Urothelium cell line (cell line): ENCODE measurements at regions not wholly inside any gene's neighbourhood (a gene's known extent, or its start where the extent isn't known, plus 50 kb on each side); places are given as distances from the start of the nearest gene placed in this dataset.
"Not testable (repeated sequence)": the region's sequence is repeated elsewhere in the genome, so short reads cannot be mapped to it uniquely, and the experiment has no call there.

ENCODE experiments used
- DNase-seq: peaks from one replicate; pipeline ENCODE4 v3.0.0; 2011; ENCODE audit warnings: low spot score, mixed read lengths
- FAIRE-seq: peaks from 2 replicates; lab custom pipeline; 2011; peaks lifted over from hg19 to GRCh38; lab: Jason Lieb, UNC

DNA sequence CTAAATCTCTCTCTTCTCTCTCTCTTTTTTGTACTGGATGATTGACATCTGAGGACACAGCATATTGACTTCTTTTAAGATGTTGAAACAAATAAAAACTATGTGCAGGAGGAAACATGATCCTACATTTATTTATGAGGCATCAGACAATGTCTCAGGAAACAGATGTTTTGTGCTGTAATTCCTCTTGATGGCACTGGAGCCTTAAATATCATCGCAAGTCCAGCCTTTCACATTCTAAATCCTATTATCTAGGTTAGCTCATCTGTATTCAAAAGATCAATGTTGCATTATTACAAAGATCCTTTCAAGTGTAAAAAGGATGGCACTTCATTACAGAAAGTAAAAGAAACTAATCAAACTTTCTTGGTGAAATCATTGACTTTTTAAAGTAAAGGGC is 63.9 kb downstream of the MAT2B start:
- no peak for DNase-seq
- no peak for FAIRE-seq

DNA sequence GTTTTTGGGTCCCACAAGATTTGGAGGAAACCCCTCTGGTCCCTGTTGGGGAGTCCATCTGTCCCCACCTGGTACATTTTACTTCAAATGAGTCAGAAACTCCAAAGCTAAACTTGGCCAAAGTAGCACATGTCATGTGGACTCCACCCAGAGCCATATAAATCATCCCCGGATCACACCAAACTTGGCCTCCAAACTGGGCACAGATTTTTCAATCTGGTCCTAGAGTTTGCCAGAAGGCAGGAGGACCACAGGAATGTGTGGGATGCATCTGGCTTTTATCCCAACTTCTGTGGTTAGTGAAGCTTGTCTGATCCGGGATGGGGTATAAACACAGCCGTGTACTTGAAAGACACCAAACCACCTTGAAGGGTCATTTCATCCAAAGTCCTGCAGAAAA is 66.3 kb downstream of the MAT2B start:
- FAIRE-seq (peak; percentile 81), DNase-seq (peak; percentile 82)

DNA sequence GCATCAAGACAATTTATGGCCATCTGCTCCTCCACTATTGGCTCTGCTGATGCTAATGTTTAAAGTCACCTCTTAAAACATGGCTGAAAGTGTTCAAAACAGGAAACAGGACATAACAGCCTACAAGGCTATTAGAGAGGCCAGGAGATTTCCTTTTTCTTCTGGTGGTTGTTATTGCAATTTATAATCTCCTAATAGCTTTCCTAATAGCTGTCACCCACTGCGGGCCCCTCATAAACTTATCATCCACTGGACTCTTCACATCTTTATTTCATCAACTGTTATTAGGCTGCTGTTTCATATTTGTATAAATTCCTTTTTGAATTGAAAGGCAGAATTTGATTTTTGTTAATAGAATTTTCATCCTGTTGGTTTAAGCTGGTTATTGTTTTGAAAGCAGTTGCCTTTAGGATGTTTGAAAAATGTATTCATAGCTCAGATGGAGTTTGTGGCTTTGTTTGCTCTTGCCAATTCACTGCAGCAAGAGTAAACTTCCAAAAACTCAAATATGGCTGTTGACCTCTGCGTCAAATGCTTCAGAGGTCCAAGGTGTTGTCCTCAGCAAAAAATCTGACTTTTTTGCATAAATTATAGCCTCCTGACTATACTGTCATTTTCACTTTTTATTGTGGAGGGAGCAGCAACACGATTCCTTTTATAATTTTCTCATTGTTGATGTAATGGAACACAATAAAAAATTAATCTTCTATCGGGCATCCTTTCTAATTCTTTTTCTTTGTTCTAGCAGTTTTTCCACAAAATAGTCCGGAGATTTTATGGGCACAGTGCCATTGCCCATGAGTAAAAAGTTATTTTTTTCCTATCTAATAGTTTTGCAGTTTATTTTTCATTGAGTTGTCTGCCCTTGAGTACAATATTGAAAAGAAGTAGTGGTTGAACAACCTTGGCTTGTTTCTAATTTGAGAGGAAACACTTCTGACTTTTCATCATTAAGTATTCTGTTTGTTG is 69.3 kb downstream of the MAT2B start:
- FAIRE-seq (no peak), DNase-seq (no peak)

DNA sequence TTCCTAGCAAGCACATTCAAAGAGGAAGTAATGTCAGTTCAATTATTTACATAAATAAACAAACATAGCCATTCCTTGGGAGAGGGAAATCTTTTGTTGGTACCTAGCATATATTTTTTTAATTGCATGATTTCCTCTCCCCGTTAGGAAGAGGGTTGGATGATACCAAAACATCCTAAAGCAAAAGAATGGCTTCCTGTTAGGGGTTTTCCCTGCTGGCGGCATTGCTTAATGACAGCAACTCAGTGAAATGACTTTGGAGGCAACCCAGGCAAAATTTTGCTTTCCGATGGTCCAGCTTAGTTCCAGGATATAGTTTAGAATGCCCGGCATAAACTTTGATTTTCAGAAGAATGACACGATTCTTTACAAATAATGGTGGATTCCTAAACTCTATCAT is 73.2 kb downstream of the MAT2B start:
- DNase-seq (no peak), FAIRE-seq (no peak)

GRCh38 chr5:163579729-163580128 is 74.3 kb downstream of the MAT2B start:
- FAIRE-seq, result no peak

DNA sequence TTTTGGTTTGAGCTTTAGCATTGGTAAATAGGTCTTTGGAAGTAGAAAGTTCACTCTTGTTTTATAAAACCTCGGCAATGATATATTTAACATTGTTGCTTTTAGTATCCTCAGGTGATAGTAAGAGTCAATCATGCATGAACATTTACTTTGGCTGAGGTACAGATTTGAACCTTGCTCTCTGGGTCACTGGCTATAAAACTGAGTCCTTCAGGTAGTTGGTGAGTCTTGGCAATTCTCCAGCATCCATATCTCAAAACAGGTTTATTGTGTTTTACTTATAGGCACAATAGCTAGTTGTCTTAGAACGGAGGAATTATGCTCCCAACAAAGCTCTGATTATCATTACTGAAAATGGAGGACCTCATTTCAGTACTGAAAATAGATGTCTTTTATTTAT is 75.1 kb downstream of the MAT2B start:
- FAIRE-seq (no peak), DNase-seq (no peak)

More at GRCh38 chr5:163579729-163580128, 74.3 kb downstream of the MAT2B start:
- no peak for DNase-seq

DNA sequence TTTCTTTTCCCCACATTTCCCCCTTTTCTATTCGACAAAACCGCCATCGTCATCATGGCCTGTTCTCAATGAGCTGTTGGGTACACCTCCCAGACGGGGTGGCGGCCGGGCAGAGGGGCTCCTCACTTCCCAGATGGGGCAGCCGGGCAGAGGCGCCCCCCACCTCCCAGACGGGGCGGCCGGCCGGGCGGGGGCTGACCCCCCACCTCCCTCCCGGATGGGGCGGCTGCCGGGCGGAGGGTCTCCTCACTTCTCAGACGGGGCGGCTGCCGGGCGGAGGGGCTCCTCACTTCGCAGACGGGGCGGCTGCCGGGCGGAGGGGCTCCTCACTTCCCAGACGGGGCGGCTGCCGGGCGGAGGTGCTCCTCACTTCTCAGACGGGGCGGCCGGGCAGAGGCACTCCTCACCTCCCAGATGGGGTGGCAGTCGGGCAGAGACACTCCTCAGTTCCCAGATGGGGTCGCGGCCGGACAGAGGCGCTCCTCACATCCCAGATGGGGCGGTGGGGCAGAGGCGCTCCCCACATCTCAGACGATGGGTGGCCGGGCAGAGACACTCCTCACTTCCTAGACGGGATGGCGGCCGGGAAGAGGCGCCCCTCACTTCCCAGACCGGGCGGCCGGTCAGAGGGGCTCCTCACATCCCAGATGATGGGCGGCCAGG is 78.2 kb downstream of the MAT2B start:
- FAIRE-seq, DNase-seq: not testable (repeated sequence)

GRCh38 chr5:163585206-163585605 is 79.8 kb downstream of the MAT2B start:
- DNase-seq (peak; percentile 44), FAIRE-seq (no peak)

- no peak for FAIRE-seq
- DNase-seq, result no peak
Observed at GRCh38 chr5:163586531-163586956, 81.1 kb downstream of the MAT2B start.

DNA sequence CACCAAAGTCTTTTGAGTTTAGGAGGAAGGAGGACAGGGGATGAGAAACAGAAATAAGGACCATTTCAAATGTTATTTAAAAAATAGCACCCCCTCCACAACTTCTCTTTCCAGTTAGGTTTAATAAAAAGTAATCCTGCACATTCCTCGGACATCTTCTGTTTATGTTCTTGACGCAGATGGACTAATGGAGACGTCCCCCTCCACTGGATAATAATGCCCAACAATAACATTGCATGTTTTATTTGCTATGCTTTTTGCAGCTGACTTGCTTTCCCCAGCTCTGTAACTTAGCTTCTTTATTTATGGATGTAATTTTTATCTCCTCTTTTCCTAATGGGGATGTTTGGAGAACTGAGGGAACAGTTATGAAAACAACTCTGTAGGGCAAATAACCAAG is 89.5 kb downstream of the MAT2B start:
- DNase-seq (no peak), FAIRE-seq (no peak)

- DNase-seq (no peak), FAIRE-seq (no peak)
Observed at GRCh38 chr5:163595932-163596607, 90.7 kb downstream of the MAT2B start.

DNA sequence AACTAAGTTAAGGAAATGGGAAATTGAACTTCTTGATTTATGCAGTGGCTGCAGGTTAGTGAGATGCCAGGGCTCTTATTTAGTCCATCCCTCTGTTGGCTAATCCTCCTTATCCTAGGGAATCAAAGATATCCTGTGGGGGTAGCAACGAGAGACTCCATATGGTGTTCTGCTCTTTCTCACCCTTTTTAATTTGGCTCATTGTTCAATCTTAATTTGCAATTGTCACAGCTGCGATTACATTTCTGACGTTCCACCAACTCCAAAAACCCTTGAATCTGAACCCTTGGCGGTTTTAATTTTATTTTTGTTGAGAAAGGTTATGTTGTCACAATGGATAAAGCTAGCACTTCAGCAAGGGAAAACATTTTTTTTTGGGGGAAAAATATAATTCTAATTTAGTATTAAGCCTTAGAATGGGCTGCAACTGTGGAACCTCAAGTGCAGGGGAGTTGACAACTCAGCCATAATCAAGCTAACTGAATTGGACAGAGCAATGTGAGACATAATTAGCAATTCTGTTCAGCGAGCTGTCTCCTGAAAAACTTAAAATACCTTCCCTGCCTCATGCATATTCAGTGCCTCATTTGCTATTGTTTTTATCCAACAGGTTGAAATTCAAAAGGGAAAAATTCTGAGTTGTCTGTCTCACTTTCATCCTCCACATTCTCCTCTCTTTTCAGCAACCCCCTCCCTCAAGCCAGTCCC is 91.3 kb downstream of the MAT2B start:
- no peak for FAIRE-seq
- DNase-seq, result no peak

GRCh38 chr5:163604013-163604412 is 98.6 kb downstream of the MAT2B start:
- FAIRE-seq, result no peak
- DNase-seq, result no peak

GRCh38 chr5:163607256-163607655 is 101.8 kb downstream of the MAT2B start:
- DNase-seq (no peak), FAIRE-seq (no peak)

DNA sequence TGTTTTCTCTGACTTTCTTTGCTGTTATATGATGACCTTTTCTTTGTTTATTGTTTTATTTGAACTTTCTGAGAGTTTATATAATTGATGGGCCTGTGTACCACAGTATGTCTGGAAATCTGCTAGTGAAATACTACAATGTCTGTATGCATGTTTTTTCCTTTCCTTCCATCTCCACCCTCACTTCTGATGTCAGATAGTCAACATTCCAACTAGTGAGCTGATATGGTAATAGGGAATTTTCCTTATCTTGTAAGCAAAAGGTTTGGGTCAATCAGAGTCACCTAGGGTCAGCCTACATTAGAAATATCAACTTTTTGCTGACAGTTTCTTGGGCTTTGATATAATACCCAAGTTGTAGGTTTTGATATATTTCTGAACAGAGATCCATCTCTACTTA is 103.2 kb downstream of the MAT2B start:
- FAIRE-seq (no peak), DNase-seq (no peak)

- no peak for DNase-seq
- FAIRE-seq, result no peak
Observed at GRCh38 chr5:163609910-163610309, 104.5 kb downstream of the MAT2B start.

DNA sequence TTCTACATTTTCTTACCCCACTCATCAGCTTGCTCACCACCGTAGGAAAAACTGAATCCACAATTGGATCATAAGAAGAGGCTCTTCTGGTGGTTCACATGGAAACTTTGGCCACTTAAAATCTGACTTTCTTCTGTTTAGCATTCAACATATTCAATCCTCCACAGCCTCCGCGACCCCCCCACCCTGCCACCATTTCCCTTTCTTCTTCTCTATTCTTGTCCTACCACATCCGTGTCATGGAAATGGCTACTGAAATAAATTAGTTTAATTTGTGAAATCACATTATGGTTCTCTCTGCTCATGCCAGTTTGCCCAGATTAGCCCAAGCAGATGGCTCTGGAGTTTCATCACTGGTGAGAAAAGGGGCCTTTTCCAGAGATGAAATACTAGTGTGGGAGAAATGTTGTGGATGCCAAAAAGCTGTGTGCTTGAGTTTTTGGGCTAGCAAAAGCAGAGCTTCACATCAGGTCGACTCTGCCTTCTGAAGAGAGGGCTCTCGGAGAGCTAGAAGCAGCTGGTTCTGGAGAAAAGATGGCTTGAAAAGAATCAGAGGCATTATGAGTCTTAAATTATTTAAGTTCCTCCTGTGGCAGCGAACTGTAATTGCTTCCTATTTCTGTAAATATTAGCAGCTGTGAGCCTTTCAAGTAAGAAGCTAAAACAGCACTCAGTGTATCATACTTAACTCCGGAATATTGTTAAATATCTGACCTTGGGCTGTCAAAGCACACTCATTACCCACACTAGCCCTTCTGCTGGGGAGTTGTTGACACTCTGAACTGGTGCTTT is 107.1 kb downstream of the MAT2B start:
- no peak for FAIRE-seq
- DNase-seq, result no peak

GRCh38 chr5:163613150-163613442 is 107.7 kb downstream of the MAT2B start:
- FAIRE-seq, result no peak
- DNase-seq, result no peak

DNA sequence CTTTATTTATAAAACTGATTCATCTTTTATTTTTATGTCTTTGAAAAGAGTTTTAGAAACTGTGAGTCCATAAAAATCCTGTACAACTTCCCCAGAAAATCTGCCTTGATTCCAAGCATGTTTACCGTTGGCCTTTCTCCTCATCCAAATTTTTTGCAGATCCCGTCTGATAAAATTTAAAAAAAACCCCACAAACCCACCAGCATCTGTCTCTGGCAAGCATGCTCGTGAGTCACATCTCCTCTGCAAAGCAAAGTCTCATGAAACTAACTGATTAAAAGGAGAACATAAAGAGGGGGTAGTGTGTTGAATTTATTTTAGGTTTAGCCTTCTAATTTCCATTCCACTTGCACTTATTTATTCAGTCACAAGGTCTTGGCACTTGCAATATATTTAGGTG is 109.4 kb downstream of the MAT2B start:
- no peak for DNase-seq
- no peak for FAIRE-seq

DNA sequence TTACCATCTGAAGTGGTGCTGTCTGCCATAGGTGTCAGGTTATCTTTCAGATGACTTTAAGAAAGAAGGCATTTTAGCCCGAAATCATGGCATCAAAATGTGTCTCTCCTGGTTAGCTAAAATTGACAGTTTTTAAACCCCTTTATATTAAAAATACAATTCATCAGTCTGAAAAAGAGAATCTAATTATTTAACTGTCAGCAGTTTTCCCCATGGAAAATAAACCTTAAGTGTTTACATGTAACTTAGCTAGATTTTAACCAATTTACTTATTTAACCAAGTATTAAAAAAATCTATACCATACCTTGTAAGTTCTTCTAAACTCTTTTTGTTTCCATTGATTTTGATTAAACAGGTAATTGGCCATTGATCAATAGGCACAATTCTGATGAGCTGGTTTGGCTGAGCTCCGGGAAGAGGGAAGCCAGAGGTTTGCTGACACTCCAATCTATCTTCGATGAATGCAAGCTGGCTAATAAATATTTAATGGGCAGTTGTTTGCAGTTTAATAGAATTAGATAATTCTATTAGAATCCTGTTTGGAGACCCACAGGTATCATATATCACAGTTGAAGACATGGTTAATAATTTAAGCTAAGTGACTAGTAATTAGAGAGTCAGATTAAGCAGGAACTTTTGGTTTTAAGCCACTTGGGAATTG is 114.0 kb downstream of the MAT2B start:
- no peak for FAIRE-seq
- DNase-seq, result no peak
